GM18508 (cell line): ENCODE measurements at regions not wholly inside any gene's neighbourhood (a gene's known extent, or its start where the extent isn't known, plus 50 kb on each side); places are given as distances from the start of the nearest gene placed in this dataset.
"Not testable (repeated sequence)": the region's sequence is repeated elsewhere in the genome, so short reads cannot be mapped to it uniquely, and the experiment has no call there.

ENCODE experiments used
- ATAC-seq: cut with Tn5 transposase; IDR thresholded peaks from one replicate; pipeline ENCODE4 v1.9.1; 2021; ENCODE audit warnings: moderate number of reproducible peaks; ENCODE audit not compliant: insufficient read depth, unreplicated experiment

- ATAC-seq = no peak
These were observed 342.5 kb upstream of the FSTL5 start for GRCh38 chr4:162506253-162506652.

DNA sequence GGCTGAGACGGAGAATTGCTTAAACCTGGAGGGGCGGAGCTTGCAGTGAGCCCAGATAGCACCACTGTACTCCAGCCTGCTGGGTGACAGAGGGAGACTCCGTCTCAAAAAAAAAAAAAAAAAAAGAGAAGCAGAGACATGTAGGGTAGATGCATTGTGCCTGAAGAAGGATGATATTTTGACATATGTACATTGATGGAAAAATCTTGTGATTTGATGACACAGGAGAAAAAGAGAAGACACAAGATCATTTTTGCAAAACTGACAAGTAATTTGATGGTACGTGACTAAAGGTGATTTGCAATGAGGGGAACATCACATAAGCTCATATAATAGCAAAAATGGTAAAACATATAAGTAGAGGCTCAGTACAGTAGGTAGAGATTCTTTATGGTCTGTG lies 340.1 kb upstream of the FSTL5 start:
- no peak for ATAC-seq

- no peak for ATAC-seq
These were observed 338.3 kb upstream of the FSTL5 start for GRCh38 chr4:162502109-162502508.

GRCh38 chr4:162499478-162499877 lies 335.7 kb upstream of the FSTL5 start:
- ATAC-seq = no peak

DNA sequence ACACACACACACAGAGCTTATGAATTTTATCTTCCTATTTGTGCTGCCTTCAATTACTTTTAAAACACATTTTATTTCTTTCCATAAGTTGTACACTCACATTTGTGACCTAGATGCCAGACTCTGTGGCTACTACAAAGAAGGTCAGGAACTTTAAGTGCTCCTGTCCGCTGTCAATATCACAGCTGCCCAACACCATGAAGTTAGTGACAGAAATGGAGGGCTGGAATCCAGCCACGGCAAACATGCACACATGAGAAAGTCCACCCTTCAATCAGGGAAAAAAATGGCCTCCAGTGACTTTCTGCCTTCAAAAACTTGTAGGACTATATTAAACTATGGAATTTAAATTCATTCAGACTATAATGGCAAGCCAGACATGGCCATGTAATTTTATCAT lies 334.4 kb upstream of the FSTL5 start:
- ATAC-seq = no peak

DNA sequence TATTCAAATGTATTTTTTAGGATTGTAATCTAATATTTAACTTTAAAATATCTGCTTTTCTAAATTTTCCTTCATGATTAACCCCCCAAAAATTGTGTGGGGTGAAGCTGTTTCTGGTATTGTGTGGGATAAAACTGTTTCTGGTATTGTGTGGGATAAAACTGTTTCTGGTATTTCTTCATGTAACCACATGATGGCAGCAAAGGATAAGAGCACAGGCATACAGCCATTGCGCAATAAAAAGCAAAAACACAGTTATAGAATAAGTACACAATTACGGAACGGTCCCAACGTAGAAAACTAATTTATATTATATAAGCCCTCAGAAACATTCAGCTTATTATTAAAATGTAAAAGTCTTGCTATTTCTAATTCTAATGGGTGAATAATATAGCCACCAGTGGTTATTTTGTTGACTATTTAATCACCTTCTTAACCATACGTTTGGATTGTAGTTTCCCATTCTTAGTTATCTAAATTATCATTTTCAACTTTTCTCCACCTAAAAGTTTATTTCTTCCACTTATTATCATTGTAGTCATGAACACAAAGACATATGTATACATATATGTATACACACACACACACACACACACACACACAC lies 333.9 kb upstream of the FSTL5 start:
- ATAC-seq = peak; percentile 56

DNA sequence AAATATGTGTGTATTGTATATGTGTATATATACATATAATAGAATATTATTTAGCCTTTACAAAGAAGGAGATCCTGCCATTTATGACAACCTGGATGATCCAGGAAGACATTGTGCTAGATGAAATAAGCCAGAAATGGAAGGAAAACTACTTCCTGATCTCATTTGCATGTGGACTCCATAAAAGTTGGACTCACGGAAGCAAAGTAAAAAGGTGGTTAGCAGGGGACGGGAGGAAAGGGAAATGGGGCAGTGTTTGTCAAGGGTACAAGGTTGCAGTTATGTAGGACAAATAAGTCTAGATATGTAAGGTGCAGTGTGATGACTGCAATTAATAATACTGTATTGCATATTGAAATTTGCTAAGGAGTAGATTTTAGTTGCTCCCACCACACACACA lies 331.1 kb upstream of the FSTL5 start:
- no peak for ATAC-seq

- ATAC-seq = no peak
These were observed 321.7 kb upstream of the FSTL5 start for GRCh38 chr4:162485486-162485885.

DNA sequence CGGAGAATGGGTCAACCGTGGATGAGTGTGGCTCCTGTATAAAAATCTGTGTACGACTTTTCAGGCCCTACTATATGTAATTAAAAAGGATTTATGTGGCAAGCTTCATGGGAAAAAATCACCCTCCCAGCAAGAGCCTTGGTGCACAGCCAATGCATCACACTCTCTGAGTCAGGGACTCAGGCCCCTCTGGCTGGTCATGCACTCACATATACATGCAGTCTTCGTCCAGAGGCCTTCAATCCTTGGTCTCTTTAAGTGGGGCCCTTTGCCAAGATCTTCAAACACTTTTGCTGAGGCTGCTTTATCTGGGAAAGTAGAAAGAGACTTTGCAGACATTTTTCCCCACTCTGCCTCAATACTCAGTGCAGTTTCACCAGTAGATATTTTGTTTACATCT lies 311.4 kb upstream of the FSTL5 start:
- ATAC-seq = no peak

GRCh38 chr4:162469977-162470376 lies 306.2 kb upstream of the FSTL5 start:
- ATAC-seq = no peak

- ATAC-seq = not testable (repeated sequence)
These were observed 301.6 kb upstream of the FSTL5 start for GRCh38 chr4:162465356-162465755.

DNA sequence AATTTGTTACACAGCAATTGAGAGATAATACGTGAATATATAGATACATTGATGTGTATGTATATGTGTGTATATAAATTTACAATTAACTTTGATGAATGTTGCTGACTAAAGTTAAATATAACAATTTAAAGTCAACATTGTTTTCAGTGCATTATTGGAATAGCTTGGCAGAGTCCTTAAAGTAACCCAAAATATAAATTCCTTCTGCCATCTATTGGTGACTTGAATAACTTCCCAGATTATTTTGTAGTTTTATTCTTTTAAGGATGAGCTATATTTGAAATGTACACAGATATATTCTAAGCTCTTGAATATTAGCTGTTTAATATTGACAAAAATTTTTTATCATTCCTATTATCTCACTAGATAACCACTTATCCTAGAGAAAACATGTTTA lies 298.2 kb upstream of the FSTL5 start:
- ATAC-seq = no peak

DNA sequence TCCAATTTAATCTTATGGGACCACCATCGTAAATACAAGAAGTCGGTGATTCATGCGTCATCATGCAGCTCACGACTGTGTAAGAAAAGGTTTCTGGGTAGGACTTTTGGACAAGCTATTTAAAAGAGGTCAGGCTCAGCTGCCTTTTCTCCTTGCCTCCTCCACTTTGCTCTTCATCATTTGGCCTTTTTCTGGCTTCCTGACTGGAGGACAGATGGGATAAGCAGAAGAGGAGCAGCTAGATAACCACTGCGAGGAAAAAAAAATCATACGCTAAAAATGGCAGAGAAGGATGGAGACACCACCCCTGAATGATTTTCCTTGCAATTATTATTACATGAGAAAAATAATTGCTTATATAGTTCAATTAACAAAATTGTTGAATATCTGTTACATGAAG lies 294.3 kb upstream of the FSTL5 start:
- ATAC-seq = no peak

DNA sequence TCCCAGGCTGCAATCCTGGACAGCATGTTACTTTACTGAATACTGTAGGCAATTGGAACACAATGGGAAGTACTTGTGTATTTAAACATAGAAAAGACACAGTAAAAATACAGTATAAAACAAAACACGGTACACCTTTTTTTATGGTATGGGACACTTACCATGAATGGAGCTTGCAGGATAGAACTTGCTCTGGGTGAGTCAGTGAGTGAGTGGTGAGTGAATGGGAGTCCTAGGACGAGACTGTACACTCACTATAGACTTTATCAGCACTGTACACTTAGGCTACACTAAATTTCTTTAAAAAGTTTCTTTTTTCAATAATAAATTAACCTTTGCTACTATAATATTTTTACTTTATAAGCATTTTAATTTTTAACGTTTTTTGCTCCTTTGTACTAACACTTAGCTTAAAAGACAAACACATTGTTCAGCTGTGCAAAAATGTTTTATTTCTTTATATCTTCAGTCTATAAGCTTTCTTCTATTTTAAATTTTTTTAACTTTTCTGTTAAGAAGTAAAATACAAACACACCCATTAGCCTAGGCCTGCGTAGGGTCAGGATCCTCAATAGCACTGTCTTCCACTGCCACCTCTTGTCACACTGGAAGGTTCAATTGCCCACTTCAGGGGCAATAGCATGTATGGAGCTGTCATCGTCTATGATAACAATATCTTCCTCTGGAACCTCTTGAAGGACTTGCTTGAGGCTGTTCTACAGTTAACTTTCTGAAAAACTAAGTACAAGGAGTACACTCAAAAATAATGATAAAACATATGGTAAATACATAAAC lies 293.5 kb upstream of the FSTL5 start:
- no peak for ATAC-seq

DNA sequence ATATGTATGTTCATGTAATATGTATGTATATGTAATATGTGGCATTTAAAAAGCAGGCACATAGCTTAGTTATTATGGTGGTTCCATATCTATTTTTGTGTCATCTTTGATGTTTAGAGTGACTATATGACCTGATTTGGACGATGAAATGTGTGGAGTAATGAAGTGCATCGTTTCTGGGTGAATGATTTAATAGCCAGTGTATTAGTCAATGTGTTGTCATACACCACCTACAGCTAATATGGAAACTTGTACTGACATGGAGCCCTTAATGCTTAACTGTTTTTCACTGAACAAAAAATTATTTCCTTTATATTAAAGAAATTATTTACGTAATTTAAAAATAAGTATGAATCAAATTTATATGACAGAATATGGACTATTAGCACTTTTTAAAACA lies 292.3 kb upstream of the FSTL5 start:
- no peak for ATAC-seq

DNA sequence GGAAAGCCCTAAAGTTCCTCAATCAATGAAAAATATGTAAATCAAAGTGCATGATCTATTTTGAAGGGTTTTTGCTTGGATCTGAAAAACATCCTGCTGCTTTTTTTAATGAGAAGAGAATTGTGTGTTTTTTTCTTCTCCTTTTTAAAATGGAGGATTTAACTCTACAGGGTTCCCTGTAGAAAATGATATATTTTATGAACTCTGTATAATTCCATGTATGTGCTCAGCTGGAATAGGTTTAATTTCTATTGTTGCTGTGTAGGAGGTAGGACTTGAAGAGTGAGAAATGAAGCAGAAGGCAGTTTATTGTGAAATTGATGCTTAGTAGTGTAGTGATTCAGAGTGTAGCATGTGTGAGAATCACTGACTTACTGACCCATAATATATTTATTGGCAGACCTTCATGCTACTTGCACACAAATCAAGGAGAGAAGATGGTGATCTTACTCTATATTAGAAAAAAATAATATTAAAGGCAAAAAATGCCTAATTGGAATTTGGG lies 286.8 kb upstream of the FSTL5 start:
- no peak for ATAC-seq

DNA sequence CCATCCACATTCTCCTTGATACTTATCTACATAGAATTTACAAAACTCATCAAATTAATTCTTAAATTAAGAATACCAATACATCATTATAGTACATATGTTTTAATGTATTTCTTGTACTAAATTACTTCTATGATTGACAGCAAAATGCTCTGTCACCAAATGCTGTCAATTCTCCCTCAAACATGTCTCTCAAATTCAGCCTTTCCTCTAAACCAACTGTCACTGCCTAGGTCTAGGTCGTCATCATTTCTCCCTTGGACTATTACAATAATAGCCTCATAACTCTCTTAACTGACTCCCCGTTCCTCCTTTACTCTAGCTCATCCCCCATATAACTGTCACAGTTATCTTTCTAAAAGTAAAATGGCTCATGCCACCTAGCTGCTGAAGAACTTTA lies 279.7 kb upstream of the FSTL5 start:
- ATAC-seq = no peak

DNA sequence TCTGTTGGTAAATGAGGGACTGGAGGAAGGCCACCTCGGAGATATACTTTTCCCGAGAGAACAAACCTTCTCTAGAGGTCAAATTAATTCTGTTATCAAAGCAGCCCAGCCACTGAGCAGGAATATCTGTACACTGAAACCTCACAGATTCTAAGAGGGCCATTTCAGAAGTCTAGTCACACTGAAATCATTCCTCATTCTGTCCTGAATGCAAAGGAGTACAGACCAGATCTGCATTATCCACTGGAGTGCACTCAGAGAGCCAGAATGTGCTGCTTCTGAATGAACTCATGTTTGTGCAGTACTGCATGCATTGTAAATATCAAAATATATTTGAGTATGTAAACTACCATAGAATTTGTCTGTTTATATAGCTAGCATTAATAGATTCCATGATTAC lies 278.3 kb upstream of the FSTL5 start:
- no peak for ATAC-seq

- no peak for ATAC-seq
These were observed 258.5 kb upstream of the FSTL5 start for GRCh38 chr4:162422312-162422711.

GRCh38 chr4:162410854-162411253 lies 247.1 kb upstream of the FSTL5 start:
- ATAC-seq = no peak

DNA sequence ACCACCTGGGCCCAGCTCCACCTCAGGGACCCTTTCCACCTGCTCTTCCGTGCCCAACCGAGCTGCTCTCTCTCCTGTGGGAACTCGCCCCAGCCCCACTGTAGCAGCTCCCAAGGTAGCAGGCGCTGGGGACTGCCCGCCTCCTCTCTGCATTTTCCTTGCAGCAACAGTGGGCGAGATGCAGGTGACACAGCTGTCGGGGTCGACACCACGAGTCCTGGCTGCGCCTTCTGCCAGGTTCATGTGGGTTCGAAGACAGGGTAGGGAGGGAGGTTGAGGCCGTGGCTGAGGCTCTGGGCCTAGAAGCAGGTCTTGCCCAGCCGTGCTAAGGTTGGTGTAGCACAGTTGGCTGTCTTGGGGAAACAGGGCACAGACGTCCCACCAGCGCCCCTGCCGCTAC lies 245.2 kb upstream of the FSTL5 start:
- no peak for ATAC-seq

DNA sequence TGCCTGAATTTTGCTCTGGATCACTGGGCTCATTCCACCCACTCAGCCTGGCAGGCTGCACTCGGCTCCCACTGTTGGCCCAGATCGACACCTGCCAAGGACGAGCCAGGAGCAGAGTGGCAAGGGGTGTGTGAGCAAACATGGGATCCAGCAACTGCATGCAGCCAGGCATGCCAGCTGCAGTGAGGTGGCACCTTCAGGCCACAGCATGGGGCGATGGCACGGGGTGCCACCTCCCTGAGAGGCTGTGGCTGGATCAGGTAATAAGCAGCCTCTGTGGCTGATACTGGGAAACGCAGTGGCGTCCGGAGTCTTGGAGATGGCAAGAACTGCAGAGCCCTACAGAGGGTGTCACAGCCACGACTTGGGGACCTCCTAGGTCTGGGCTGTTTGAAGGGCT lies 244.5 kb upstream of the FSTL5 start:
- ATAC-seq = no peak
